DOHH2 (cell line): ENCODE measurements at regions not wholly inside any gene's neighbourhood (a gene's known extent, or its start where the extent isn't known, plus 50 kb on each side); places are given as distances from the start of the nearest gene placed in this dataset.

ENCODE experiments used
- CTCF ChIP-seq: fragments of 200-600 bp; sonication (generic); IDR thresholded peaks from one replicate; pipeline ENCODE4 v1.5.1; 2014; ENCODE audit warnings: antibody characterized with exemption, mild to moderate bottlenecking, low read depth, low read length; ENCODE audit not compliant: poor library complexity, severe bottlenecking
- EZH2phosphoT487 ChIP-seq: fragments of 200-600 bp; sonication (generic); IDR thresholded peaks from 2 replicates; pipeline ENCODE4 v1.6.1; 2017; ENCODE audit warnings: borderline replicate concordance, mild to moderate bottlenecking, antibody characterized with exemption, low read length, moderate library complexity, mixed read lengths

GRCh38 chr18:66264130-66264529 lies 339.8 kb downstream of the CDH19 start:
- TF ChIP-seq CTCF (no peak), EZH2phosphoT487 (no peak)
